Fibroblast of peridontal ligament (primary cell): ENCODE measurements at regions not wholly inside any gene's neighbourhood (a gene's known extent, or its start where the extent isn't known, plus 50 kb on each side); places are given as distances from the start of the nearest gene placed in this dataset.

ENCODE experiments used
- DNase-seq: peaks from one replicate; pipeline ENCODE4 v3.0.0-alpha.2; 2010; ENCODE audit errors: extremely low read depth

DNA sequence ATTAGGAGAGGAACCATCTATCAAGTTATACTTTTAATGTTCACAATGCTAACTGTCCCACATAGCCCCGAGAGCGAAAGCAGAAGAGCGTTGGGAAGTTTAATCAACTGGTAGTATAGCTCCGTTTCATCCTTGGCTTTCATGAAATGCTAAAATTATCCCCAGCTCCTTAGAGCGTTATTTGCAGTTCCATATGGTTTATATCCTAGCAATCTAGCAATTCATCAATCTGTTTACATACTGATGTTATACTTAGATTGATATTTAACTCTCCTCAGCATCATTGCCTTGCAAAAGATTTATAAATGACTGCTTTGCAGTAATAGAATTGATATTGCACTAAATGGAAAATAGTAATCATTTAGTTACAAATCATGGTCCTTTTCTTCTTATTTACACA lies 419.8 kb downstream of the COG6 start:
- DNase-seq: no peak

DNA sequence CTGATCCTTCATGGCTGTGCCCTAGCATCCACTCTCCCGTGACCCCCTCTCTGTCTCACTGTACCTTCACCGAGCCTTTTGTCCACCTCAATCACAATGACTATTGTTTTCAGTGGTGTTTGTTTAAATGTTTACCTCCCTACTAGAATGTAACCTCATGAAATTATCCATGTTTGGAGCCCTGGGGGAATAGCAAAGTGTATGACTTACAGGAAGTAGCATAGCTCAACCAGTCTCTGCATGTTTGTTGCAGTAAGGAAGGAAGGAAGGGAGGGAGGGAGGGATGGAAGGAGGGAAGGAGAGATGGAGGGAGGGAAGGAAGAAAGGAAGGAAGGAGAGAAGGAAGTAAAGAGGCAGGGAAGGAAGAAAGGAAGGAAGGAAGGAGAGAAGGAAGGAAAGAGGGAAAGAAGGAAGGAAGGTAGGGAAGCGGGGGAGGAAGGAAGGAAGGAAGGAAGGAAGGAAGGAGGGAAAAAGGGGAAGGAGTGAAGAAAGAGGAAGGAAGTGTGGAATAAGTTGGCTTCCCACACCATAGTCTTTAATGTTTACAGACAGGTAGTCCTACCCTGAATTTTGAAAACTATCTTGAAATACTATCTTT lies 421.4 kb downstream of the COG6 start:
- no peak for DNase-seq

DNA sequence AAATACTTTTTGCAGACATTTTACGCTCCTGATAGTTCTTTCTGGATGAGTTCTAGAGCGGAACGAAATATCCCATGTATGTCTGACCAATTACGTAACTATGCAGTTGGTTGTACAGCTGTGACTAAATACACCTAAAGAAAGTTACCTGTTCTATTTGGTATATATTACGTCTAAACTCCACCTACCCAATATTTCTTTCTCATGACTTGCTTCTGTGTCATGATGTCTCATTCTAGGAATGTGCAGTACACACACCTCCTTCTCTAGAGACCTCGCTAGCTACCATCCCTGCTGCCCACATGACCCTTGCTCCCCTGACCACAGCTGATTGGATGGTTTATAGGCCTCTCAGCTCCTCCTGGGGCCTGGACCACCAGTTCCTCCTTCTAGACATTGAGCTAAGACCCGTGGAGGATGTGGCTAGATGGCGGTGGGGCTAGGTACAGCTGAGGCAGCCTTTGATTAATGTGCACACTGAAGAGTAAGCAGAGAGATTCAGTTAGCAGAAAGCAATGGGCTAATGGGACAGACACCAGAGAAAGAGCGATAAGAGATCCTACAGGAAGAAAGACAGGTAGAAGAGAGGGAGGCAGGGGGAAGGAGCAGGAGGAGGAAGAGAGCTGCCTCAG lies 422.1 kb downstream of the COG6 start:
- DNase-seq: no peak

DNA sequence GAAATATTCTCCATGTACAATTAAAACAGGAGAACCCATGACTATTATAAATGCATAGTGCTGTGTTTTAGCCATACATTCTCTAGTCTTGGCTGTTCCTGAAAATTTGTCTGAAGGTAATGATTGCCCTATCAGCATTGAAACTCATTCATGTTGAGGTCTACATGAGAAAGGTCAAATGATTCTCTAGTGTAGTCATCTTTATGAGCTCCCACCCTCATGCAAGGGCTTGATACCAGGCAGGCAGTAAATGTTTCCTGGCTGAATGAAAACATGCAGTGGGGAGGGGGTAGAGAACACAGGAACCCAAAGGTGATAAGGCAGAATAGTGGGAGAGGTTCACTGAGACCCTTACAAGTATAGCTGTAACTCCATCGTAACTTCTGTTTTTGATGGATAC lies 424.3 kb downstream of the COG6 start:
- DNase-seq: no peak

DNA sequence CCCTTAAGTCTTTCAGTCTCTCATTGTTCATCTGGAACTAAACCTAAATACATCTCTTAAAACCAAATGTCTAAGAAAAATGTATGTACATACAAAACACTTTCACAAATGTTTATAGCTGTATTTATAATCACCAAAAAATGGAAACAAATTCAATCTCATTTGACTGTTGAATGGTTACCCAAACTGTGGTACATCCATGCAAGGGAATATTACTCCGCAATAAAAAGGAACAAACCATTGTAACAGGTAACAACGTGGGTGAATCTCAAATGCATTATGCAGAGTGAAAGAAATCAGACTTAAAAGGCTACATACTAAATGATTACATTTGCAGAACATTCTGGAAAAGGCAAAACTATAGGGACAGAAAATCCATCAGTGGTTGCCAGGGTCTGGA lies 425.2 kb downstream of the COG6 start:
- DNase-seq: no peak

GRCh38 chr13:40082639-40083038 lies 427.2 kb downstream of the COG6 start:
- no peak for DNase-seq

- DNase-seq: no peak
Measured at GRCh38 chr13:40083841-40084240, 428.4 kb downstream of the COG6 start.

GRCh38 chr13:40084934-40085333 lies 429.5 kb downstream of the COG6 start:
- no peak for DNase-seq

- DNase-seq: no peak
Measured at GRCh38 chr13:40087091-40088002, 431.9 kb downstream of the COG6 start.

DNA sequence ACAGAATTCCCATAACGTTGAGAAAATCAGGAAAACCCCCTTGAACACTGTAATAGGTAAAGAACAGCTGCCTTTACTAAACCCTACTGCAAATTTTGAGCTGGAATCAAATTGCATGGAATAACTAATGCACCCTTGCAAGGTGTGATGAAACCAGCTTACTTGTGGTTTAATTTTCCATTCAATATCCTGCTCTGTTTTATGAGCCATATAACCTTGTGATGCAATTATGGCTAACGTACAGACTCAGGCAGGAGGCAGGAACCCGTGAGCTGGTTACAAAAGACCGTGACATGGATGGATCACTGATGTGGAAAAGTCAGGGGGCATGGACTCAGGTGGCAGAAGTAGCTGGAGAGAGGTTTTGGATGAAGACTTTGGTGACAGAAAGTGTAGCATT lies 438.6 kb downstream of the COG6 start:
- no peak for DNase-seq

GRCh38 chr13:40095695-40096356 lies 440.4 kb downstream of the COG6 start:
- DNase-seq: no peak

DNA sequence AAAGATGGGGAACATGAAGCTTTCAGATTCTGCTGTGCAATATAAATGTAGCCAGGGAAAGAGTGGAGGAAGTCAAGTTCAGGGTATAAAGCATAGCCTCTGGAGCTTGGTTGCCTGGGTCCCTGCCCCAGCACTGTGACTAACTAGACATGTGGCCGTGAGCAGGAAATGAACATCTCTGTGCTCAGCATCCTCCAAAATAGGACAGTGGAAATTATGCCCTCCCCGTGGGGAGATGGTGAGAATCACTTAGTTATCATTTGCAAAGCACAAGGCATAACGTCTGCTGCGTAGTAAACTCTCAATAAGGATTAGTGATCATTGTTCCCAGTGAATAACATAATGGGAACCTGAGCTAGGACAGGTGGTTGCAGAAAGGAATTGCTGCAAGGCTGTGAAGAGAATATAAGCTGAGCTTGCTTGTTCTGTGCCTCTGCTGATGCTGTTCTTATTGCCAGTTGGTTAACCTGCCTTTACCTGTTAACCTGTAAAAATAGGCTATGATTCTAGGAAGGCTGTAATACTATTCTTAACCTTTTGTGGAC lies 441.0 kb downstream of the COG6 start:
- no peak for DNase-seq

DNA sequence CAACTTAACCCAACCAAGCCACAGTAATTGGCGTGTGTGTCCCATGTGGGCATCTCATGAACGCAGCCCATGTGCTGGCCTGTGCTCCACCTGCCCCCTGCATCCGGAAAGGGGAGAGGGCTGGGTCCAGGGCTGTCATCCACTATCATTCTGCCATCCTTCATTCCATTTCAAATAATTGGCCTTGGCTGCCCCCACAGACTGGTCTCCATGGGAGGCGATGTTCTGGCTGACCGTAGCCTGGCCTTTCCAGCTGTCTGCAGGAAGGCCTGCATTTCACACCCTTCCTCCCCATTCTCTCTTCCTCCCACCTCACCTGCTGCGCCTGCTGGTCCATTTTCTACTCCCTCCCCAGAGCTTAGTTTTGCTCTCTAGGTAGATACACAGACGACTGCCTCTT lies 442.8 kb downstream of the COG6 start:
- DNase-seq: no peak

DNA sequence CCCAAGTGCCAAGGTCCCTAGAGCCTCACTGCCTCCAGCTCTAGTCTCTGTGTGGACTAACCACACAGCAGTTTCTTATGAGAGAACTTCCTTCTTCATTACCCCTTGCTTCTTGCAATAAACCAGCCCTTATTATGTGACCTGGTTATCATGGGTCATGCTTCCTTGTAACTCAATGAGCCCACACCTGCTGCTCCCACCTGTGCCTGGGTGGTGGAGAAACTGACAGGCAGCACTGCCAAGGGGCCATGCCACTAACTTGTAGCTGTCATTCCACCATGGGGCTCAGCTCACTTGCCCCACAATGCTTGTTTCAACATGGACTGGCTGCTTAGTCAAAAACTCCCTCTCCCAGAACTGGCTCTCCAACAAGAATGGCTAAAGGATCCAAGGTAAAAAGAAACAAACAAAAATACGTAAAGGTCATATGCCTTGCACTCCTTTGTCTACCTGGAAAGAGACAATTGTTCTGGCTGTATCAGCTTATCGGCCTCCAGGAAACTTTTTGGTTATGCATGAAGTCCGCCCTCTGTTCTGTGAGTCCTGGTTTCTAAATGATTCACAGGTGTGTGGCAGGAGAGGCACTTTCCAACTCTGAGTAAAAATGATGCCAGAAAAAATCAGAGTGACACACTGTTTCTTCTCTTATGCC lies 446.4 kb downstream of the COG6 start:
- no peak for DNase-seq

GRCh38 chr13:40102360-40102727 lies 446.9 kb downstream of the COG6 start:
- no peak for DNase-seq

DNA sequence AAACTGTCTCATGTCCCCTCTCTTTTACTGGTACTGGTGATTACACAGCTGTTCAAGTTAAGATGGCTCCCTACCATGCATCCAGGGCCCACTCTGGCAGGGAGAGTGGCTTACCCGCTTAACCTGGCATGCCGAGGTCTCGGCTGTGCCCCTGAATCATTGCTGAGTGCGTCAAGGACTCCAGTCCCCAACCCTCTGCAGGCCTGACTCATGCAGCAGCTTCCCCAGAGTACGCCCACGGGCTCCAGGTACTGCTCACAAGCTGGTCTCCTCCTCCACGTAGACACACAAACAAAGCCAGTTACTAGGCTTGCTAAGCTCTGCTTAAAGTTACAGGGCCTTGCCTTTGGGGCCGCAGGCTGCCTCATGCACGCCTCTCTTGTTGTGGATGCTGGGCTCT lies 447.4 kb downstream of the COG6 start:
- no peak for DNase-seq

GRCh38 chr13:40103864-40104263 lies 448.4 kb downstream of the COG6 start:
- no peak for DNase-seq

GRCh38 chr13:40105231-40105630 lies 449.8 kb downstream of the COG6 start:
- no peak for DNase-seq

DNA sequence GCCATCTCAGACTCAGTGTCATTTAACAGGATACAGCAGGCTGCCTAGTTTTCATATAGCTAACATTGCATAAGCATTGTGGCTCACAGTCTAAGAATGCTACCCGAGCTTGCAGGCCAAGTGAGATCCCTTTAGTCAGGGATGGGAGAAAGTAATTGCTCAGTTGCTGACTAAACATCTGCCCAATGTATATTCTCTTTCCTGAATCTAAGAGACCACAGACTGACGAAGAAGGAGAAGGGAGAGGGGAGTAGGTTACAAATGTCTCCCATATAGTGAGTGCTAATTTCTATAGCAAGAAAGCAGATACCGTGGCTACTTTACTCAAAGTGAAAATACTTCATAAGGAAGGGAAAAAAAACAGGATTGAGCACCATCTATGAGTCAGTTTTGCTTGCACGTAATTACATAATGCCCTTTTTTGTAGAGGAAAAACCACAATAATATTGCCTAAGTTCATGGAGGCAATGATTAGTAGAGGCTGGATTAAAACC lies 453.9 kb downstream of the COG6 start:
- DNase-seq: peak; percentile 82

GRCh38 chr13:40113643-40114304 lies 458.3 kb downstream of the COG6 start:
- DNase-seq: no peak

GRCh38 chr13:40114305-40114896 lies 458.9 kb downstream of the COG6 start:
- no peak for DNase-seq
